ENCODE measurements at regions not wholly inside any gene's neighbourhood (a gene's known extent, or its start where the extent isn't known, plus 50 kb on each side); places are given as distances from the start of the nearest gene placed in this dataset.

DNA sequence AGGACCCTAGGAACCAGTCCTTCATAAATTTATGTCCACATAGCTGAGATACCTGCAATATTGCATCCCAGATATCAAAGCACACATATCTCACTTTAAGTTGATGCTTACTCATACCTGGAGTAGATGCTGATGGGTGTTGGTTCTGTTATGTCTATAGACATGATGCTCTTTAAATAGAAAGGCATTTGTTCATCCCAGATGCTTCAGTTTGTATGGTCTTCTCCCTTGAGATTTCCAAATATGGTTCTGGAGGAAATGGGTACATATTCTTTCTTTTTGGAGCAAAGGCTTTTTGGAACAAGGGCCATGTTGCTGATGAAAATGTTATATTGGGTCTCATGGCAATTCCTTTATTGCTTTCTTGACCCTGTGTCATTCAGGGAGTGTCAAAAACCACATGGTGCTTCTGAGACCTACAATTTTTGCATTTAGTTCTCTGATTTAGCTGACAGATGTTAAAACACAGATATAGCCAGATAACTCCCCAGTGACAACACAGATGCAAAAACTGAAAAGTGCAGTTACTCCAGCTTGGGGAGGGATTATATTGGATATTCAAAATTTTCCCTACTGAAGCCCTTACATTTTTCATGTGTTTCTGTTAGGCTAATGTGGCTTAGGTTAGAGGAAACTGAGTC is 211.4 kb downstream of the KCNRG start:
- peaks cover 16% of the 10 kb centered on the region for H3K4me1 ChIP-seq (ENCODE audit: insufficient read depth)
- H3K9me2 ChIP-seq (replicated peaks; ENCODE audit: insufficient read depth): no peaks in the 10 kb centered on the region
- H3K4me2 ChIP-seq: no peak overlapping the region
- H2AFZ ChIP-seq: no peak overlapping the region
- no peaks in the 10 kb centered on the region for H3K36me3 ChIP-seq (replicated peaks; ENCODE audit: insufficient read depth, low read depth)
- H3K79me2 ChIP-seq: no peaks in the 10 kb centered on the region
- no peak overlapping the region for H3K4me3 ChIP-seq
- no peak overlapping the region for H3K27ac ChIP-seq
- no peaks in the 10 kb centered on the region for H3K9me3 ChIP-seq (ENCODE audit: low read depth)
- H3K27me3 ChIP-seq: no peaks in the 10 kb centered on the region
- no peak for TF ChIP-seq EZH2phosphoT487 (IDR thresholded peaks at IDR 0.05; ENCODE audit: low read depth, severe bottlenecking, unreplicated experiment)
- TF ChIP-seq, protein P1, sequence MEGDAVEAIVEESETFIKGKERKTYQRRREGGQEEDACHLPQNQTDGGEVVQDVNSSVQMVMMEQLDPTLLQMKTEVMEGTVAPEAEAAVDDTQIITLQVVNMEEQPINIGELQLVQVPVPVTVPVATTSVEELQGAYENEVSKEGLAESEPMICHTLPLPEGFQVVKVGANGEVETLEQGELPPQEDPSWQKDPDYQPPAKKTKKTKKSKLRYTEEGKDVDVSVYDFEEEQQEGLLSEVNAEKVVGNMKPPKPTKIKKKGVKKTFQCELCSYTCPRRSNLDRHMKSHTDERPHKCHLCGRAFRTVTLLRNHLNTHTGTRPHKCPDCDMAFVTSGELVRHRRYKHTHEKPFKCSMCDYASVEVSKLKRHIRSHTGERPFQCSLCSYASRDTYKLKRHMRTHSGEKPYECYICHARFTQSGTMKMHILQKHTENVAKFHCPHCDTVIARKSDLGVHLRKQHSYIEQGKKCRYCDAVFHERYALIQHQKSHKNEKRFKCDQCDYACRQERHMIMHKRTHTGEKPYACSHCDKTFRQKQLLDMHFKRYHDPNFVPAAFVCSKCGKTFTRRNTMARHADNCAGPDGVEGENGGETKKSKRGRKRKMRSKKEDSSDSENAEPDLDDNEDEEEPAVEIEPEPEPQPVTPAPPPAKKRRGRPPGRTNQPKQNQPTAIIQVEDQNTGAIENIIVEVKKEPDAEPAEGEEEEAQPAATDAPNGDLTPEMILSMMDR (IDR thresholded peaks at IDR 0.05; ENCODE audit: poor library complexity): no peak
- DNase-seq (ENCODE audit: low spot score): no peak
- no peaks in the 10 kb centered on the region for H4K20me1 ChIP-seq (ENCODE audit: insufficient read depth, poor library complexity, severe bottlenecking)

DNA sequence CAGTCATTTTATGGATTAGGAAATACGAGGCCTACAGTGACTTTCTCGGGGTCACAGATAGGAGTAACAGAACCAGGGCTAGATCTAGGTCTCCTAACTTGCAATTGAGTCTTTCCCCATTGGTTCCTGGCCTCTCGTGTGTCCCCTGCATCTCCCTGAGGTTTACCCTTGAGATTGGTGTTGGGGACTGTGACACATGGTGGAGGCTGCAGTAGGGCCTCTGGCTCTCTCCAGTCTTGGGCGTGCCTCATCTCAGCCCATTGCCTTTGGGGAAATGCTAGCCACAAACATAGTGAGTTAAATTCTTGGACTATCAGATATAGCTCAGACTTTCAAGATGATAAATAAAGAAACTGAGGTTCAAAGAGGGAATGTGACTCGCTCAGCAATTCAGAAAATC is 212.1 kb downstream of the KCNRG start:
- TF ChIP-seq EZH2phosphoT487 (IDR thresholded peaks at IDR 0.05; ENCODE audit: low read depth, severe bottlenecking, unreplicated experiment) (no peak), EZH2 (IDR thresholded peaks at IDR 0.05; ENCODE audit: borderline replicate concordance) (no peak)
- TF ChIP-seq, protein P1 (IDR thresholded peaks at IDR 0.05; ENCODE audit: poor library complexity): no peak
- no peak overlapping the region for H3K4me2 ChIP-seq
- H3K9me2 ChIP-seq (replicated peaks; ENCODE audit: insufficient read depth): no peaks in the 10 kb centered on the region
- H2AFZ ChIP-seq: no peak overlapping the region
- H3K36me3 ChIP-seq (replicated peaks; ENCODE audit: insufficient read depth, low read depth): no peaks in the 10 kb centered on the region
- WGBS (ENCODE audit: low lambda C conversion rate, missing lambda C conversion rate): 89% methylated on average over 5 of the region's 5 CpGs
- peaks cover 16% of the 10 kb centered on the region for H3K4me1 ChIP-seq (ENCODE audit: insufficient read depth)
- no peaks in the 10 kb centered on the region for H4K20me1 ChIP-seq (ENCODE audit: insufficient read depth, poor library complexity, severe bottlenecking)
- no peak overlapping the region for H3K27ac ChIP-seq
- no peak overlapping the region for H3K4me3 ChIP-seq
- H3K79me2 ChIP-seq: no peaks in the 10 kb centered on the region
- DNase-seq (ENCODE audit: low spot score): no peak
- no peaks in the 10 kb centered on the region for H3K27me3 ChIP-seq
- no peaks in the 10 kb centered on the region for H3K9me3 ChIP-seq (ENCODE audit: low read depth)

DNA sequence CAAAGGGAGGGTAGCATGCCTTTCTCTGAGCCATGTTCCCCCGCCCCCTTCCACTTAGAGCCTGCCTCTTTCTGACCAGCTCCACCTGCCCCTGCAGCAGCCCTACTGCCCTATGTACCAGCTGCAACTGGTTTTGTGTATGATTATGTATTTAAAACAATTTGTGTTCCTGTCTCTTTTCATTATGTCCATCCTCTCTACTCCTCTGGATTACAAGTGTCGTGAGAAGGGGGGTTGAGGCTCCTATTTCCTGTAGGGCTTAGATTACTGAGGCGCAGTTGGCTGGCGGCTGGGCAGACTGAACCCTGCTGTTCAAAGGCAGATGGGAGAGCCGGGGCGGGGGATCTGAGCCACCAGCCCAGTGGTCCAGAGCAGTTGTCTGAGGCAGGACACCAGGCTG is 213.3 kb downstream of the KCNRG start:
- Histone ChIP-seq H3K27me3 (no peaks in the 10 kb centered on the region), H3K4me3 (no peak overlapping the region), H3K9me3 (ENCODE audit: low read depth) (no peaks in the 10 kb centered on the region), H3K79me2 (no peaks in the 10 kb centered on the region), H3K36me3 (replicated peaks; ENCODE audit: insufficient read depth, low read depth) (no peaks in the 10 kb centered on the region), H2AFZ (no peak overlapping the region), H4K20me1 (ENCODE audit: insufficient read depth, poor library complexity, severe bottlenecking) (no peaks in the 10 kb centered on the region), H3K27ac (no peak overlapping the region), H3K9me2 (replicated peaks; ENCODE audit: insufficient read depth) (no peaks in the 10 kb centered on the region), H3K4me2 (no peak overlapping the region), H3K4me1 (ENCODE audit: insufficient read depth) (peaks cover 5% of the 10 kb centered on the region)
- 86% methylated on average over 6 of the region's 6 CpGs for WGBS (ENCODE audit: low lambda C conversion rate, missing lambda C conversion rate)
- no peak for DNase-seq (ENCODE audit: low spot score)
- TF ChIP-seq, protein P1 (IDR thresholded peaks at IDR 0.05; ENCODE audit: poor library complexity): no peak
- TF ChIP-seq EZH2phosphoT487 (IDR thresholded peaks at IDR 0.05; ENCODE audit: low read depth, severe bottlenecking, unreplicated experiment) (no peak), EZH2 (IDR thresholded peaks at IDR 0.05; ENCODE audit: borderline replicate concordance) (no peak)

All from hepatocyte (in vitro differentiated cells).